CD4-positive, alpha-beta T cell (primary cell): ENCODE measurements at regions not wholly inside any gene's neighbourhood (a gene's known extent, or its start where the extent isn't known, plus 50 kb on each side); places are given as distances from the start of the nearest gene placed in this dataset.

Experiments used
- ATAC-seq: fragments of 200-7000 bp; cut with Tn5 transposase; one replicate; pipeline ENCODE4 v1.10.0; 2022; ENCODE audit warnings: mild to moderate bottlenecking; ENCODE audit not compliant: poor library complexity
- CTCF ChIA-PET: fragments of 350-600 bp; sonication (Branson Sonifier 250); formaldehyde crosslinking; loops from one replicate; lab custom pipeline; 2021; ENCODE audit warnings: antibody characterized with exemption, inconsistent platforms; lab: Charles Lee
- POLR2A ChIA-PET: fragments of 350-600 bp; sonication (Branson Sonifier 250); formaldehyde crosslinking; loops from one replicate; lab custom pipeline; 2021; ENCODE audit warnings: antibody characterized with exemption, inconsistent platforms; lab: Charles Lee
- DNase-seq, 14 experiments: peaks; one replicate each; pipeline ENCODE4 v3.0.0-alpha.2; 2013 to 2020; ENCODE audit warnings: mixed read lengths in 2 of 14
- H3K27ac ChIP-seq, 2 donors: one replicate each; pipeline versions ENCODE4 v1.5.1 to v1.7.0; 2013; ENCODE audit warnings: low read length in 2 of 2, low read depth in 1 of 2, mild to moderate bottlenecking in 1 of 2
- H3K27me3 ChIP-seq, 2 experiments: 1 replicate in 1 of 2; 2 replicates in 1 of 2; pipeline versions ENCODE4 v1.6.1 to v1.7.0; 2013; ENCODE audit warnings: low read length in 2 of 2, control low read depth in 1 of 2, mild to moderate bottlenecking in 1 of 2, moderate library complexity in 1 of 2; ENCODE audit not compliant: insufficient read depth in 2 of 2, control insufficient read depth in 1 of 2
- H3K36me3 ChIP-seq: one replicate; pipeline ENCODE4 v1.6.1; 2013; ENCODE audit warnings: low read length, control low read depth; ENCODE audit not compliant: insufficient read depth
- H3K4me1 ChIP-seq: one replicate; pipeline ENCODE4 v1.6.1; 2013; ENCODE audit warnings: low read length, control low read depth; ENCODE audit not compliant: insufficient read depth
- H3K4me3 ChIP-seq: one replicate; pipeline ENCODE4 v1.5.1; 2013; ENCODE audit warnings: mild to moderate bottlenecking, low read length, moderate library complexity
- H3K9me3 ChIP-seq, 2 experiments: 1 replicate in 1 of 2; 2 replicates in 1 of 2; pipeline versions ENCODE4 v1.6.1 to v1.7.0; 2013; ENCODE audit warnings: low read length in 2 of 2, mild to moderate bottlenecking in 2 of 2, control low read depth in 1 of 2, moderate library complexity in 1 of 2; ENCODE audit not compliant: control insufficient read depth in 1 of 2, insufficient read depth in 1 of 2
- H3K27ac Mint-ChIP-seq: one replicate; pipeline ENCODE4 v1.8.0; 2020; ENCODE audit warnings: mixed read lengths
- H3K27me3 Mint-ChIP-seq: one replicate; pipeline ENCODE4 v1.8.0; 2021; ENCODE audit warnings: mixed read lengths
- H3K36me3 Mint-ChIP-seq: one replicate; pipeline ENCODE4 v1.8.0; 2021; ENCODE audit warnings: low read depth, mixed read lengths
- H3K4me1 Mint-ChIP-seq: one replicate; pipeline ENCODE4 v1.8.0; 2021; ENCODE audit warnings: low read depth, mixed read lengths
- H3K4me3 Mint-ChIP-seq: one replicate; pipeline ENCODE4 v1.8.0; 2020; ENCODE audit warnings: mild to moderate bottlenecking, mixed read lengths
- H3K9me3 Mint-ChIP-seq: one replicate; pipeline ENCODE4 v1.8.0; 2020; ENCODE audit warnings: mixed read lengths
- CTCF ChIP-seq: fragments of 200-600 bp; IDR thresholded peaks from one replicate; pipeline ENCODE4 v1.8.0; 2022; ENCODE audit warnings: antibody characterized with exemption, mild to moderate bottlenecking
- intact Hi-C, 2 experiments: fragments of 100-400 bp; cut with DNase I in 1 of 2; cut with micrococcal nuclease in 1 of 2; formaldehyde crosslinking; loops; one replicate each; pipeline versions ENCODE4 v1.15.1 to v1.9.0; 2023 to 2025; cut with DNase I, micrococcal nuclease

- POLR2A ChIA-PET: no interaction called here
- no peaks in the 10 kb centered on the region for H3K4me1 ChIP-seq
- H3K4me3 ChIP-seq: no peak overlapping the region
- H3K9me3 ChIP-seq: no peaks in the 10 kb centered on the region
- Mint-ChIP-seq H3K27me3 (no peaks in the 10 kb centered on the region), H3K4me1 (no peaks in the 10 kb centered on the region), H3K4me3 (no peak overlapping the region), H3K27ac (no peak overlapping the region), H3K36me3 (no peaks in the 10 kb centered on the region), H3K9me3 (no peaks in the 10 kb centered on the region)
- CTCF ChIA-PET: no interaction called here
- H3K27me3 ChIP-seq: no peaks in the 10 kb centered on the region
- H3K27ac ChIP-seq: no peak overlapping the region
- TF ChIP-seq CTCF: no peak
- ATAC-seq (no peak), DNase-seq (no peak)
- H3K36me3 ChIP-seq: no peaks in the 10 kb centered on the region
- intact Hi-C loops: no loop called here
Observed at GRCh38 chr4:138092060-138092459, 150.1 kb downstream of the SLC7A11 start.

GRCh38 chr4:138090918-138091676 lies 151.1 kb downstream of the SLC7A11 start:
- H3K27ac Mint-ChIP-seq: no peak overlapping the region
- H3K27me3 Mint-ChIP-seq: no peaks in the 10 kb centered on the region
- intact Hi-C loops: no loop called here
- Histone ChIP-seq H3K27me3 (no peaks in the 10 kb centered on the region), H3K4me3 (no peak overlapping the region), H3K36me3 (no peaks in the 10 kb centered on the region), H3K27ac (no peak overlapping the region), H3K4me1 (no peaks in the 10 kb centered on the region), H3K9me3 (no peaks in the 10 kb centered on the region)
- H3K9me3 Mint-ChIP-seq: no peaks in the 10 kb centered on the region
- POLR2A ChIA-PET: no interaction called here
- H3K4me1 Mint-ChIP-seq: no peaks in the 10 kb centered on the region
- ATAC-seq (no peak), DNase-seq (no peak)
- CTCF ChIA-PET: interaction anchor here (1.8 kb wide), 1 partner anchor 16 kb away, joined by 4 read pairs; no protein-coding TSS in a partner anchor
- H3K4me3 Mint-ChIP-seq: no peak overlapping the region
- no peaks in the 10 kb centered on the region for H3K36me3 Mint-ChIP-seq
- TF ChIP-seq CTCF: no peak

GRCh38 chr4:138090150-138090917 lies 151.8 kb downstream of the SLC7A11 start:
- Histone ChIP-seq H3K9me3 (no peaks in the 10 kb centered on the region), H3K27ac (no peak overlapping the region), H3K27me3 (no peaks in the 10 kb centered on the region), H3K4me1 (no peaks in the 10 kb centered on the region), H3K36me3 (no peaks in the 10 kb centered on the region), H3K4me3 (no peak overlapping the region)
- DNase-seq (peak in 5 of 14 experiments; percentile 2 to 35 (median 27)), ATAC-seq (no peak)
- no peak overlapping the region for H3K27ac Mint-ChIP-seq
- CTCF ChIA-PET: interaction anchor here (1.8 kb wide), 1 partner anchor 16 kb away, joined by 4 read pairs; no protein-coding TSS in a partner anchor
- peak; percentile 65 for TF ChIP-seq CTCF
- intact Hi-C loops: no loop called here
- POLR2A ChIA-PET: no interaction called here
- no peaks in the 10 kb centered on the region for H3K27me3 Mint-ChIP-seq
- H3K36me3 Mint-ChIP-seq: no peaks in the 10 kb centered on the region
- H3K4me3 Mint-ChIP-seq: no peak overlapping the region
- H3K4me1 Mint-ChIP-seq: no peaks in the 10 kb centered on the region
- no peaks in the 10 kb centered on the region for H3K9me3 Mint-ChIP-seq
